HG02870 (cell line): ENCODE measurements at regions not wholly inside any gene's neighbourhood (a gene's known extent, or its start where the extent isn't known, plus 50 kb on each side); places are given as distances from the start of the nearest gene placed in this dataset.

ENCODE experiments used
- ATAC-seq: cut with Tn5 transposase; IDR thresholded peaks from one replicate; pipeline ENCODE4 v1.9.1; 2021; ENCODE audit warnings: mild to moderate bottlenecking, moderate library complexity; ENCODE audit not compliant: unreplicated experiment

GRCh38 chr12:60290532-60290931 is 694.7 kb downstream of the SLC16A7 start:
- ATAC-seq, result no peak

GRCh38 chr12:60308366-60308991 is 712.6 kb downstream of the SLC16A7 start:
- ATAC-seq, result no peak

GRCh38 chr12:60311940-60312339 is 716.1 kb downstream of the SLC16A7 start:
- no peak for ATAC-seq

GRCh38 chr12:60317361-60317760 is 721.5 kb downstream of the SLC16A7 start:
- ATAC-seq, result no peak

GRCh38 chr12:60324746-60325145 is 728.9 kb downstream of the SLC16A7 start:
- ATAC-seq, result no peak

GRCh38 chr12:60333461-60333860 is 737.6 kb downstream of the SLC16A7 start:
- ATAC-seq, result no peak

- ATAC-seq, result no peak
Observed at GRCh38 chr12:60335745-60336144, 739.9 kb downstream of the SLC16A7 start.

GRCh38 chr12:60337839-60338549 is 742.2 kb downstream of the SLC16A7 start:
- no peak for ATAC-seq

- no peak for ATAC-seq
Observed at GRCh38 chr12:60345442-60345841, 749.6 kb downstream of the SLC16A7 start.

- no peak for ATAC-seq
Observed at GRCh38 chr12:60349232-60349978, 753.6 kb downstream of the SLC16A7 start.

- ATAC-seq, result no peak
Observed at GRCh38 chr12:60387356-60387755, 791.5 kb downstream of the SLC16A7 start.

GRCh38 chr12:60391051-60391450 is 795.2 kb downstream of the SLC16A7 start:
- no peak for ATAC-seq

GRCh38 chr12:60391791-60392190 is 796.0 kb downstream of the SLC16A7 start:
- no peak for ATAC-seq

GRCh38 chr12:60393093-60393492 is 797.3 kb downstream of the SLC16A7 start:
- no peak for ATAC-seq

- ATAC-seq, result no peak
Observed at GRCh38 chr12:60394665-60395064, 798.8 kb downstream of the SLC16A7 start.

GRCh38 chr12:60398547-60398946 is 802.7 kb downstream of the SLC16A7 start:
- no peak for ATAC-seq

GRCh38 chr12:60399064-60399463 is 803.2 kb downstream of the SLC16A7 start:
- no peak for ATAC-seq

- no peak for ATAC-seq
Observed at GRCh38 chr12:60402996-60403395, 807.2 kb downstream of the SLC16A7 start.

GRCh38 chr12:60415351-60415750 is 819.5 kb downstream of the SLC16A7 start:
- ATAC-seq, result no peak

- ATAC-seq, result no peak
Observed at GRCh38 chr12:60419986-60420385, 824.2 kb downstream of the SLC16A7 start.

GRCh38 chr12:60421741-60422140 is 825.9 kb downstream of the SLC16A7 start:
- ATAC-seq, result no peak

GRCh38 chr12:60437297-60437696 is 841.5 kb downstream of the SLC16A7 start:
- no peak for ATAC-seq
